Keratinocyte (primary cell): ENCODE measurements at regions not wholly inside any gene's neighbourhood (a gene's known extent, or its start where the extent isn't known, plus 50 kb on each side); places are given as distances from the start of the nearest gene placed in this dataset.

Source experiments
- CTCF ChIP-seq, 3 experiments: IDR thresholded peaks in 1 of 3; conservative IDR thresholded peaks in 1 of 3; optimal IDR thresholded peaks in 1 of 3; 2 replicates in 2 of 3; 3 replicates in 1 of 3; pipeline versions ENCODE3 to v1.5.1; 2011; ENCODE audit warnings: low read length in 3 of 3, mild to moderate bottlenecking in 3 of 3, moderate library complexity in 2 of 3, control low read depth in 1 of 3, inconsistent platforms in 1 of 3; ENCODE audit not compliant: insufficient read depth in 2 of 3; ENCODE audit errors: extremely low read depth in 1 of 3
- EZH2 ChIP-seq: IDR thresholded peaks from one replicate; pipeline ENCODE4 v1.6.1; 2012; ENCODE audit warnings: inconsistent platforms, mild to moderate bottlenecking, low read length, moderate library complexity

- TF ChIP-seq CTCF (optimal IDR thresholded peaks at IDR 0.05 in 1 of 3, IDR thresholded peaks at IDR 0.05 in 1 of 3, conservative IDR thresholded peaks at IDR 0.05 in 1 of 3; ENCODE audit: extremely low read depth in 1 of 3, insufficient read depth in 2 of 3, low read length in 3 of 3) (no peak), EZH2 (no peak)
These were observed 1714.3 kb upstream of the PCDH7 start for GRCh38 chr4:29005838-29006237.
